ENCODE measurements at regions not wholly inside any gene's neighbourhood (a gene's known extent, or its start where the extent isn't known, plus 50 kb on each side); places are given as distances from the start of the nearest gene placed in this dataset.
"Not testable (repeated sequence)": the region's sequence is repeated elsewhere in the genome, so short reads cannot be mapped to it uniquely, and the experiment has no call there.

- H3K36me3 Mint-ChIP-seq (ENCODE audit: low read depth) = no peaks in the 10 kb centered on the region
- H3K27me3 Mint-ChIP-seq = no peaks in the 10 kb centered on the region
- no peaks in the 10 kb centered on the region for H3K9me3 Mint-ChIP-seq
- no peaks in the 10 kb centered on the region for H3K4me1 Mint-ChIP-seq (ENCODE audit: low read depth)
- no peak overlapping the region for H3K27ac Mint-ChIP-seq
- no peak for DNase-seq
- H3K4me3 Mint-ChIP-seq = no peak overlapping the region
Measured at GRCh38 chr11:45395421-45395820, 109.3 kb upstream of the SYT13 start.

DNA sequence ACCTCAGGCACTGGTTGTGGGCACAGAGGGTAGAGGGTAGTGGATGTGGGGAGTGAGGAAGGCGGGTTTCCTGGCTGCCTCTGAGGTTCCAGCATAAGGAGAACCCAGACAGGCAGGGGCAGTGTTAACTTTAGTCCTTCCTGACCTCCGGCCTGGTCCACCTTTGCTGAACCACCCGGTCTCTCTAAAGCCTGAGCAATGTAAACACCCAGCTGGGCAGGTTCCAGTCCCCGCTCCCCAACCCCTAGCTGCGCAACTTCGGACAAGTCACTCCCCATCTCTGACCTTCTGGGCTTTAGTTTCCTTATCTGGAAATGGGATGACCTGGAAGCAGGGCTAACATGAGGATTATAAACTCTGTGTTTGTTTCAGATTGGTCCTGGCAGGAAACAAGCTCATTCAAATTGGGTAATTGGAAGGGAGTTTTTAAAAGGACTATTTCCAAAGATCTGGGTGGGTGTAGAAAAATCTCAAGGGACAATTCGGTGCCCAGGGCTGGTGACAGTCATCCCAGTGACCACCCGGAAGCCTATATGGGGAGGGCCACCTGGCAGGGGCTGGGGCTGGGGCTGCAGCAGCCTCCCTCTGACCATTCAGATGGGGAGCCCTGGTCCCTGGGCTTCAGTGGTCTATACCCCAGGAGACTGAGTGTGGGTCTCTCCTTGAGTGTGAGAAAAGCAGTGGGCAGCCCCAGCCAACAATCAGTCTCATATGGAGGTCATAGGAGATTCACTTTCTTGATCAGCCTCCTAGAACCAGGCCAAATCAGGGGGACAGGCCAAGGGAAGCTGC lies 108.3 kb upstream of the SYT13 start:
- H3K9me3 Mint-ChIP-seq = no peaks in the 10 kb centered on the region
- no peaks in the 10 kb centered on the region for H3K27me3 Mint-ChIP-seq
- no peaks in the 10 kb centered on the region for H3K36me3 Mint-ChIP-seq (ENCODE audit: low read depth)
- H3K27ac Mint-ChIP-seq = no peak overlapping the region
- no peaks in the 10 kb centered on the region for H3K4me1 Mint-ChIP-seq (ENCODE audit: low read depth)
- H3K4me3 Mint-ChIP-seq = no peak overlapping the region
- no peak for DNase-seq

DNA sequence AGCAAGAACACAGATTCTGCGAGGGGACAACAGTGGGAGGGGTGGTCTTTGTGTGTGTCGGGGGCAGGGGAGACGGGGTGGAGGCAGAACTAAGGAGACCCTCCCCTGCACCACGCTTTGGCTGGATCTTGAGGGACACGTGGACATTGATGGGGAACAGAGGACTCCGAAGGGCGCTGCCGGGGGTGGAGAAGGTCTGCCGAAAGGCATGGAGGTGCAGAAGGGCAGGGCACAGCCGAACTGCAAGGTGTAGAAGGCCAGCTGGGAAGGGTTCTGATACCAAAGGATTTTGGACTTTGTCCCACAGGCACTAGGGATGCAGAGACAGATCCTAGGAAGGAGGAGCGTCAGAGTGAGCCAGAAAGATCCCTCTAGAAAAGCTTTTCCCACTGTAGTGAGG lies 107.7 kb upstream of the SYT13 start:
- no peaks in the 10 kb centered on the region for H3K36me3 Mint-ChIP-seq (ENCODE audit: low read depth)
- no peaks in the 10 kb centered on the region for H3K9me3 Mint-ChIP-seq
- no peaks in the 10 kb centered on the region for H3K4me1 Mint-ChIP-seq (ENCODE audit: low read depth)
- no peak overlapping the region for H3K4me3 Mint-ChIP-seq
- no peak for DNase-seq
- H3K27me3 Mint-ChIP-seq = no peaks in the 10 kb centered on the region
- H3K27ac Mint-ChIP-seq = no peak overlapping the region

DNA sequence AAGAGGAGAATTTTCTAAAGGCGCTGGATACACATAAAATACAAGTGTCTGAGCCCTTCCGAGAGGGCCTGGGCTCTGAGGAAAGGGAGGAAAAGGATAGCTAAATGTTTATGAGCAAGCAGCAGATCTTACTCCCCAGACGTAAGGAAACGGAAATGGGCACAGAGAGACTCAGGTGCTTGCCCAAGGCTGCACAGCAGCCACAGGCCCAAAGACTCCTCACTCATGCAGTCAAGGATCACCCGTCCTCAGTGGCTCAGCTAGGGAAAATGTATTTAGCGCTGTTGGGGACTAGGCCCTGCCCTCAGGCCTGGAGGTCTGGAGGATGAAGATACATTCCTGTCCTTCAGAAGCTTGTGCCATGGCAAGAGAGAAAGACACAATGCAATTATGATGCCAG lies 107.2 kb upstream of the SYT13 start:
- Mint-ChIP-seq H3K4me1 (ENCODE audit: low read depth) (no peaks in the 10 kb centered on the region), H3K36me3 (ENCODE audit: low read depth) (no peaks in the 10 kb centered on the region), H3K4me3 (no peak overlapping the region)

GRCh38 chr11:45392591-45393091 lies 106.5 kb upstream of the SYT13 start:
- H3K36me3 Mint-ChIP-seq (ENCODE audit: low read depth) = no peaks in the 10 kb centered on the region
- H3K4me1 Mint-ChIP-seq (ENCODE audit: low read depth) = no peaks in the 10 kb centered on the region
- H3K9me3 Mint-ChIP-seq = no peaks in the 10 kb centered on the region
- H3K27ac Mint-ChIP-seq = no peak overlapping the region
- no peak overlapping the region for H3K4me3 Mint-ChIP-seq
- DNase-seq = no peak
- H3K27me3 Mint-ChIP-seq = no peaks in the 10 kb centered on the region

More for the DNA sequence above, 107.2 kb upstream of the SYT13 start:
- Mint-ChIP-seq H3K27me3 (no peaks in the 10 kb centered on the region), H3K27ac (no peak overlapping the region), H3K9me3 (no peaks in the 10 kb centered on the region)
- DNase-seq = no peak

DNA sequence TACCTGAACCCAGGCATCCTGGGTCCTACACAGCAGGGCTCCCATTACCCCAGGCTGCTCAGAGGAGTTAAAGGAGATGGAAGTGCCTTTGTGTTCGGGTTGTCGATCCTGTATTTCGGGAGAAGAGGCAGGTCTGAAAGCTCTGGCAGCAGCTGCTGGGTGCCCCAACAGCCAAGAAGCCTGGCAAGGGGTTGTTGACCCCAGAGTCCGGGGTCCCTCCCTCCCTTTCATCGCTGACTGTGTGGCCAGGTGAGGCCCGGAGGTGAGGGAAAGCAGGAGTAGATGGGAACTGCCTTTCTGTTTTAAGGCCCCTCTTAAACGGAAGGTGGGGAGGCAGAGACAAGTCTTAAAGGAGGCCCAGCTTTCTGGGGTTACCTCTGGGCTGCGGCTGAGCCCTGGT lies 106.0 kb upstream of the SYT13 start:
- Mint-ChIP-seq H3K4me1 (ENCODE audit: low read depth) (no peaks in the 10 kb centered on the region), H3K9me3 (no peaks in the 10 kb centered on the region), H3K27ac (no peak overlapping the region), H3K4me3 (no peak overlapping the region), H3K36me3 (ENCODE audit: low read depth) (no peaks in the 10 kb centered on the region), H3K27me3 (no peaks in the 10 kb centered on the region)
- DNase-seq = no peak

- H3K9me3 Mint-ChIP-seq = no peaks in the 10 kb centered on the region
- H3K27ac Mint-ChIP-seq = no peak overlapping the region
- no peak overlapping the region for H3K4me3 Mint-ChIP-seq
- no peaks in the 10 kb centered on the region for H3K27me3 Mint-ChIP-seq
- no peak for DNase-seq
- H3K4me1 Mint-ChIP-seq (ENCODE audit: low read depth) = no peaks in the 10 kb centered on the region
- H3K36me3 Mint-ChIP-seq (ENCODE audit: low read depth) = no peaks in the 10 kb centered on the region
Measured at GRCh38 chr11:45391168-45391850, 105.2 kb upstream of the SYT13 start.

- Mint-ChIP-seq H3K27ac (no peak overlapping the region), H3K36me3 (ENCODE audit: low read depth) (no peaks in the 10 kb centered on the region), H3K4me1 (ENCODE audit: low read depth) (peaks cover 6% of the 10 kb centered on the region), H3K27me3 (no peaks in the 10 kb centered on the region), H3K4me3 (no peak overlapping the region), H3K9me3 (no peaks in the 10 kb centered on the region)
- no peak for DNase-seq
Measured at GRCh38 chr11:45390407-45390806, 104.3 kb upstream of the SYT13 start.

DNA sequence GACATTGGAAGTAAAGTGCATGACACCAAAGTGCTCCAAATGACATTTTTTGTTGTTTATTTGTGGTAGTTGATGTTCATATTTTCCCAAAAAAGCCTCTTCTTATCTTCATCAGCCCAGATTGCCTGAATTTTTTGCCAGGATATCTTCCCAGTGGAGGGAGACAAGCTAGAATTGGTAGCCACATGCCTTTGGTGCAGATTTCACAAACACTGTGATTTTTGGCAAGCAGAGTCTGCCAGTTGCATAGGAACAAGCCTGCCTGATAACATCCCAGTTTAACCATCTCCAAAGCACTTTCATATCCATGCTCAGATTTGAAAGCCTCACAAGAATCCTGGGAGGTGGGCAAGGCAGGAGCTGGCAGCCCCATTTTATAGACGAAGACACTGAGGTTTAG lies 102.3 kb upstream of the SYT13 start:
- DNase-seq = no peak
- H3K4me3 Mint-ChIP-seq = no peak overlapping the region
- H3K4me1 Mint-ChIP-seq (ENCODE audit: low read depth) = peaks cover 9% of the 10 kb centered on the region
- H3K27me3 Mint-ChIP-seq = no peaks in the 10 kb centered on the region
- no peaks in the 10 kb centered on the region for H3K36me3 Mint-ChIP-seq (ENCODE audit: low read depth)
- H3K27ac Mint-ChIP-seq = no peak overlapping the region
- no peaks in the 10 kb centered on the region for H3K9me3 Mint-ChIP-seq

DNA sequence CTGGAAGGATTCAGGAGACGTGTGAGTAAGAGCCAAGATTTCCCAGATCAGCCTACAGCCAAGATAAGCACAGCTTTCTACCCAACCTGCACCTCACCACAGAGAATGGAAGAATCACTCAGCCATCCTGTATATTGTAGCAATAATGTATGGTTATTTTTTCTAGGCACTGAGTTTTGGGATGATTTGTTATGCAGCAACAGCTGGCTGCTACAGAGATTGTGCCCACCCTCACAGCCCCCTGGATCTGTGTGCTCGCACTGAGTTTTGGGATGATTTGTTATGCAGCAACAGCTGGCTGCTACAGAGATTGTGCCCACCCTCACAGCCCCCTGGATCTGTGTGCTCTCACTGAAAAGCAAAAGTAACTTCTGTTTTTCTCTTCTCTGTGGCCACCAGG lies 101.7 kb upstream of the SYT13 start:
- H3K4me1 Mint-ChIP-seq (ENCODE audit: low read depth) = peaks cover 14% of the 10 kb centered on the region
- not testable (repeated sequence) for H3K4me3 Mint-ChIP-seq; H3K36me3 Mint-ChIP-seq (ENCODE audit: low read depth); DNase-seq; H3K9me3 Mint-ChIP-seq; H3K27ac Mint-ChIP-seq; H3K27me3 Mint-ChIP-seq

- Mint-ChIP-seq H3K27me3 (no peaks in the 10 kb centered on the region), H3K4me3 (no peak overlapping the region), H3K4me1 (ENCODE audit: low read depth) (peaks cover 21% of the 10 kb centered on the region), H3K9me3 (no peaks in the 10 kb centered on the region), H3K36me3 (ENCODE audit: low read depth) (no peaks in the 10 kb centered on the region), H3K27ac (no peak overlapping the region)
- no peak for DNase-seq
Measured at GRCh38 chr11:45386972-45387371, 100.8 kb upstream of the SYT13 start.

GRCh38 chr11:45385844-45386243 lies 99.7 kb upstream of the SYT13 start:
- Mint-ChIP-seq H3K4me3 (no peak overlapping the region), H3K9me3 (no peaks in the 10 kb centered on the region), H3K27me3 (peaks cover 5% of the 10 kb centered on the region), H3K27ac (no peak overlapping the region), H3K4me1 (ENCODE audit: low read depth) (peaks cover 21% of the 10 kb centered on the region), H3K36me3 (ENCODE audit: low read depth) (no peaks in the 10 kb centered on the region)
- DNase-seq = no peak

DNA sequence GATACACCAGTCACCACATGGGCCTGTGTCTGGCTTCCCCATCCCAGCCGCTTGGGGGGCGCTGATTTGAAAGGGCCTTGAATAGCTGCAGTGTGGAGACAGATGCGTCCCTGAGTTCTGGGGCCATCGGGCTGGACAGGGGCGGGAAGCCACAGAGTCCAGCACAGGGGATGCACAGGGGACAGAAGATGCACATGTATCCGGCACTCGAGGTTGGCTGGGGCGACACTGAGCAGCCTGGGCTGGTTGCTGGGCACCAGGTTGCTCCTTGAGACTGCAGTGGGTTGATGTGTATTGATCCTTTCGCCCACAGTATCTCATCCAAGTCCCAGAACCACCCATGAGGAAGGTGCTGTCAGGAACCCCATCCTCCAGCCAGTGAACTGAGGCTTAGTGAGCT lies 99.3 kb upstream of the SYT13 start:
- DNase-seq = no peak
- H3K9me3 Mint-ChIP-seq = no peaks in the 10 kb centered on the region
- peaks cover 5% of the 10 kb centered on the region for H3K27me3 Mint-ChIP-seq
- no peak overlapping the region for H3K27ac Mint-ChIP-seq
- H3K4me3 Mint-ChIP-seq = no peak overlapping the region
- no peaks in the 10 kb centered on the region for H3K36me3 Mint-ChIP-seq (ENCODE audit: low read depth)
- H3K4me1 Mint-ChIP-seq (ENCODE audit: low read depth) = peaks cover 21% of the 10 kb centered on the region

- Mint-ChIP-seq H3K4me3 (no peak overlapping the region), H3K27ac (no peak overlapping the region), H3K4me1 (ENCODE audit: low read depth) (peaks cover 21% of the 10 kb centered on the region), H3K9me3 (no peaks in the 10 kb centered on the region), H3K27me3 (peaks cover 5% of the 10 kb centered on the region), H3K36me3 (ENCODE audit: low read depth) (no peaks in the 10 kb centered on the region)
- DNase-seq = no peak
Measured at GRCh38 chr11:45384711-45385241, 98.6 kb upstream of the SYT13 start.

GRCh38 chr11:45384016-45384415 lies 97.9 kb upstream of the SYT13 start:
- H3K4me3 Mint-ChIP-seq = no peak overlapping the region
- DNase-seq = no peak
- no peaks in the 10 kb centered on the region for H3K9me3 Mint-ChIP-seq
- peaks cover 21% of the 10 kb centered on the region for H3K4me1 Mint-ChIP-seq (ENCODE audit: low read depth)
- H3K27ac Mint-ChIP-seq = no peak overlapping the region
- peaks cover 5% of the 10 kb centered on the region for H3K27me3 Mint-ChIP-seq
- no peaks in the 10 kb centered on the region for H3K36me3 Mint-ChIP-seq (ENCODE audit: low read depth)

All from activated T-cell treated with anti-CD3 and anti-CD28 coated beads, Interleukin-2, amount 50 U/mL, for 24 hours (primary cell).